ENCODE measurements at regions not wholly inside any gene's neighbourhood (a gene's known extent, or its start where the extent isn't known, plus 50 kb on each side); places are given as distances from the start of the nearest gene placed in this dataset.

- TF ChIP-seq CTCF (IDR thresholded peaks at IDR 0.05), result no peak
- TF ChIP-seq POLR2A (IDR thresholded peaks at IDR 0.05), result no peak
These were observed 169.2 kb upstream of the MANEA start for GRCh38 chr6:95408111-95408510.
